H1 (cell line): ENCODE measurements at regions not wholly inside any gene's neighbourhood (a gene's known extent, or its start where the extent isn't known, plus 50 kb on each side); places are given as distances from the start of the nearest gene placed in this dataset.

Source experiments
- CTCF ChIA-PET: fragments of 300-600 bp; sonication (Branson Sonifier 250); formaldehyde crosslinking; loops from one replicate; lab custom pipeline; 2021; ENCODE audit not compliant: partially characterized antibody; lab: Charles Lee
- POLR2A ChIA-PET: fragments of 300-600 bp; sonication (Branson Sonifier 250); formaldehyde crosslinking; loops from one replicate; lab custom pipeline; 2021; ENCODE audit warnings: inconsistent platforms; ENCODE audit not compliant: partially characterized antibody; lab: Charles Lee
- DNase-seq, 2 experiments: peaks; one replicate each; pipeline versions ENCODE4 v3.0.0 to v3.0.0-alpha.2; 2010 to 2022; ENCODE audit warnings: low spot score in 2 of 2, low read depth in 1 of 2, mixed read lengths in 1 of 2
- FAIRE-seq: peaks from 2 replicates; lab custom pipeline; 2011; peaks lifted over from hg19 to GRCh38; lab: Jason Lieb, UNC
- H2AFZ ChIP-seq: 2 replicates; pipeline ENCODE4 v1.8.1; 2012; ENCODE audit warnings: low read length, inconsistent platforms
- H2AK5ac ChIP-seq: 2 replicates; pipeline ENCODE4 v1.6.1; 2013; ENCODE audit warnings: low read depth, low read length
- H2BK120ac ChIP-seq: replicated peaks from 2 replicates; pipeline ENCODE3; 2013; ENCODE audit warnings: low read depth, low read length, inconsistent platforms
- H2BK12ac ChIP-seq: 2 replicates; pipeline ENCODE4 v1.6.1; 2013; ENCODE audit warnings: low read depth, low read length
- H2BK15ac ChIP-seq: 2 replicates; pipeline ENCODE4 v1.6.1; 2013; ENCODE audit warnings: low read length
- H2BK20ac ChIP-seq: 2 replicates; pipeline ENCODE4 v1.6.1; 2013; ENCODE audit warnings: low read length
- H2BK5ac ChIP-seq: 2 replicates; pipeline ENCODE4 v1.6.1; 2013; ENCODE audit warnings: low read depth, low read length
- H3K14ac ChIP-seq: 2 replicates; pipeline ENCODE4 v1.6.1; 2013; ENCODE audit warnings: inconsistent platforms; ENCODE audit not compliant: insufficient read length
- H3K18ac ChIP-seq: 2 replicates; pipeline ENCODE4 v1.6.1; 2013; ENCODE audit warnings: low read length; ENCODE audit errors: extremely low read depth
- H3K23ac ChIP-seq: 2 replicates; pipeline ENCODE4 v1.6.1; 2013; ENCODE audit warnings: inconsistent platforms; ENCODE audit not compliant: insufficient read length
- H3K23me2 ChIP-seq: 2 replicates; pipeline ENCODE4 v1.6.1; 2013; ENCODE audit warnings: low read depth, low read length
- H3K27ac ChIP-seq: 2 replicates; pipeline ENCODE4 v1.6.1; 2011; ENCODE audit warnings: low read depth, low read length, inconsistent platforms
- H3K27me3 ChIP-seq, 4 experiments: replicated peaks in 1 of 4; 1 replicate in 1 of 4; 2 replicates in 3 of 4; pipeline versions ENCODE4 v1.6.1 to v1.8.1; 2011 to 2013; ENCODE audit warnings: low read length in 3 of 4, mild to moderate bottlenecking in 3 of 4, inconsistent platforms in 2 of 4, mixed read lengths in 2 of 4, moderate library complexity in 1 of 4; ENCODE audit not compliant: control insufficient read depth in 3 of 4, insufficient read depth in 3 of 4; ENCODE audit errors: extremely low read depth in 1 of 4
- H3K36me3 ChIP-seq, 4 experiments: 2 replicates each; pipeline versions ENCODE4 v1.6.1 to v1.8.1; 2011 to 2013; ENCODE audit warnings: mild to moderate bottlenecking in 4 of 4, low read length in 3 of 4, moderate library complexity in 2 of 4, control low read depth in 1 of 4, inconsistent platforms in 1 of 4; ENCODE audit not compliant: insufficient read depth in 4 of 4, control insufficient read depth in 2 of 4
- H3K4ac ChIP-seq: replicated peaks from 2 replicates; pipeline ENCODE3; 2013; ENCODE audit warnings: low read length, low read depth, mixed read lengths, inconsistent platforms; ENCODE audit not compliant: insufficient read length
- H3K4me1 ChIP-seq, 4 experiments: replicated peaks in 1 of 4; 1 replicate in 1 of 4; 2 replicates in 3 of 4; pipeline versions ENCODE4 v1.6.1 to v1.8.1; 2011 to 2013; ENCODE audit warnings: low read length in 3 of 4, inconsistent platforms in 2 of 4, mixed read lengths in 1 of 4; ENCODE audit not compliant: insufficient read depth in 4 of 4, control insufficient read depth in 3 of 4
- H3K4me2 ChIP-seq, 2 experiments: 2 replicates each; pipeline versions ENCODE4 v1.6.1 to v1.8.1; 2011 to 2013; ENCODE audit warnings: low read depth in 2 of 2, low read length in 2 of 2, control low read depth in 1 of 2, inconsistent platforms in 1 of 2, mild to moderate bottlenecking in 1 of 2; ENCODE audit not compliant: insufficient read depth in 1 of 2
- H3K4me3 ChIP-seq, 4 experiments: fragments of 200-600, 300-600 bp in 1 of 4; sonication (generic), shearing (Covaris generic), sonication (Bioruptor Twin) in 1 of 4; 2 replicates each; pipeline versions ENCODE4 v1.5.1 to v1.8.1; 2011 to 2016; ENCODE audit warnings: low read length in 4 of 4, low read depth in 3 of 4, control low read depth in 2 of 4, inconsistent platforms in 2 of 4, mild to moderate bottlenecking in 2 of 4, mixed read lengths in 1 of 4, moderate library complexity in 1 of 4; ENCODE audit not compliant: insufficient read depth in 2 of 4; ENCODE audit errors: extremely low read depth in 1 of 4
- H3K56ac ChIP-seq: replicated peaks from 2 replicates; pipeline ENCODE3; 2013; ENCODE audit warnings: low read depth, mild to moderate bottlenecking, mixed read lengths, low read length, inconsistent platforms; ENCODE audit not compliant: insufficient read length
- H3K79me1 ChIP-seq: 2 replicates; pipeline ENCODE4 v1.6.1; 2013; ENCODE audit warnings: low read depth, low read length, control low read depth
- H3K79me2 ChIP-seq, 2 experiments: 2 replicates each; pipeline versions ENCODE4 v1.6.1 to v1.8.1; 2012 to 2013; ENCODE audit warnings: low read length in 2 of 2, mild to moderate bottlenecking in 2 of 2, inconsistent platforms in 1 of 2; ENCODE audit not compliant: insufficient read depth in 2 of 2, control insufficient read depth in 1 of 2
- H3K9ac ChIP-seq, 4 experiments: replicated peaks in 1 of 4; 1 replicate in 1 of 4; 2 replicates in 3 of 4; pipeline versions ENCODE4 v1.6.1 to v1.8.1; 2011 to 2013; ENCODE audit warnings: low read depth in 3 of 4, low read length in 3 of 4, control low read depth in 2 of 4, mild to moderate bottlenecking in 2 of 4, moderate library complexity in 2 of 4, inconsistent platforms in 1 of 4; ENCODE audit errors: extremely low read depth in 1 of 4
- H3K9me3 ChIP-seq, 2 experiments: 2 replicates each; pipeline versions ENCODE4 v1.6.1 to v1.8.1; 2012 to 2013; ENCODE audit warnings: mild to moderate bottlenecking in 2 of 2, moderate library complexity in 2 of 2, control low read depth in 1 of 2, inconsistent platforms in 1 of 2, low read depth in 1 of 2, low read length in 1 of 2, mixed read lengths in 1 of 2; ENCODE audit not compliant: insufficient read depth in 2 of 2
- H4K20me1 ChIP-seq, 2 experiments: replicated peaks in 1 of 2; 2 replicates each; pipeline versions ENCODE3 to v1.8.1; 2011 to 2013; ENCODE audit warnings: inconsistent platforms in 2 of 2, low read length in 2 of 2, mild to moderate bottlenecking in 1 of 2; ENCODE audit not compliant: insufficient read depth in 2 of 2, control insufficient read depth in 1 of 2
- H4K5ac ChIP-seq: 2 replicates; pipeline ENCODE4 v1.6.1; 2013; ENCODE audit warnings: low read length, low read depth, mixed read lengths, inconsistent platforms; ENCODE audit not compliant: insufficient read length
- H4K8ac ChIP-seq: 2 replicates; pipeline ENCODE4 v1.8.0; 2013; ENCODE audit warnings: mild to moderate bottlenecking, moderate library complexity, low read length, inconsistent platforms; ENCODE audit not compliant: insufficient read depth; ENCODE audit errors: extremely low read depth
- H4K91ac ChIP-seq: replicated peaks from 2 replicates; pipeline ENCODE3; 2013; ENCODE audit warnings: low read length, mixed read lengths, inconsistent platforms; ENCODE audit not compliant: insufficient read length
- RBBP5 ChIP-seq: IDR thresholded peaks from 2 replicates; pipeline ENCODE4 v1.7.1; 2012; ENCODE audit warnings: low read depth, mild to moderate bottlenecking, inconsistent platforms, low read length, moderate library complexity, borderline replicate concordance
- SIN3A ChIP-seq, 2 experiments: IDR thresholded peaks in 1 of 2; conservative IDR thresholded peaks in 1 of 2; 2 replicates each; pipeline ENCODE4 v1.6.1; 2011 to 2012; ENCODE audit warnings: low read length in 2 of 2, improper control_type of control experiment in 1 of 2, low read depth in 1 of 2, mild to moderate bottlenecking in 1 of 2
- WGBS, 2 experiments: shearing (Covaris generic) in 1 of 2; methylation state at CpG; one replicate each; pipeline versions ENCODE4 v1.1.6 to v1.1.7; 2013 to 2015; ENCODE audit warnings: low lambda C conversion rate in 2 of 2, mixed read lengths in 2 of 2, inconsistent platforms in 1 of 2, low coverage in 1 of 2, missing lambda C conversion rate in 1 of 2; ENCODE audit not compliant: insufficient replicate concordance in 2 of 2, insufficient coverage in 1 of 2, insufficient read length in 1 of 2; ENCODE audit errors: extremely low coverage in 1 of 2, missing lambda C conversion rate in 1 of 2; 5-methylcytosine and 5-hydroxymethylcytosine counted together

GRCh38 chr10:113425541-113425951 lies 127.3 kb upstream of the HABP2 start:
- Histone ChIP-seq H4K5ac (no peak overlapping the region), H3K4me1 (no peaks in the 10 kb centered on the region), H3K56ac (no peak overlapping the region), H3K36me3 (no peaks in the 10 kb centered on the region), H3K4me3 (no peak overlapping the region), H2AFZ (no peak overlapping the region), H2BK15ac (no peak overlapping the region), H3K79me1 (no peaks in the 10 kb centered on the region), H2AK5ac (no peak overlapping the region), H3K18ac (no peak overlapping the region), H3K27me3 (no peaks in the 10 kb centered on the region), H3K9me3 (peaks cover under 1 to 3% of the 10 kb centered on the region in 2 experiments; a peak in 1 of 4 replicates), H3K23ac (no peak overlapping the region), H3K79me2 (no peaks in the 10 kb centered on the region), H4K91ac (no peak overlapping the region), H2BK20ac (no peak overlapping the region), H3K9ac (no peak overlapping the region), H4K8ac (no peak overlapping the region), H3K27ac (no peak overlapping the region), H3K14ac (no peak overlapping the region), H2BK5ac (no peak overlapping the region), H2BK120ac (no peak overlapping the region), H4K20me1 (no peaks in the 10 kb centered on the region), H2BK12ac (no peak overlapping the region), H3K23me2 (no peaks in the 10 kb centered on the region), H3K4me2 (no peak overlapping the region), H3K4ac (no peak overlapping the region)
- FAIRE-seq, result no peak
- ChIA-PET POLR2A (no interaction called here), CTCF (interaction anchor here (0.7 to 4.8 kb wide), 8 partner anchors 10 to 125 kb away, joined by 3 to 24 read pairs (median 4); no protein-coding TSS in a partner anchor)
- TF ChIP-seq RBBP5, result no peak
- no peak for TF ChIP-seq SIN3A (conservative IDR thresholded peaks at IDR 0.05 in 1 of 2, IDR thresholded peaks at IDR 0.05 in 1 of 2; ENCODE audit: low read depth in 1 of 2, low read length in 2 of 2)
- WGBS, 2 experiments, result 89% methylated on average over 7 of the region's 7 CpGs; no CpG with 5 or more reads in 1 of the 2 experiments
- DNase-seq, result no peak
